ENCODE measurements at regions not wholly inside any gene's neighbourhood (a gene's known extent, or its start where the extent isn't known, plus 50 kb on each side); places are given as distances from the start of the nearest gene placed in this dataset.

DNA sequence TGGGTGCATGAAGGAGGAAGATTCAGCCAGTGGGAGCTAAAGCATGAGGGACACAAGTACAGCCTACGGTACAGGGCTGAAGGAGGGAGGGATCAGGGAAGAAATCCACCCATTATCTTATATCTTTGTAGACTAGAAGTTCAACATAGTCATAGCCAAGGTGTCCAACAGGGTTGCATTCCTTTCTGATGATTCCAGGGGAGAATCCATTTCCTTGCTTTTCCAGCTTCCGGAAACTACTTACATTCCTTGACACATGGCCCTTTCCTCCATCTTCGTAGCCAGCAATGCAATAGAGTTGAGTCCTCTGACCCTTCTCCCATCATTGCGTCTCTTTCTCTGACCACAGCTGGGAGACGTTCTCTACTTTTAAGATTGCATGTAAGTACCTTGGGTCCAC lies 471.0 kb upstream of the SEMA6D start:
- no peaks in the 10 kb centered on the region for H3K9me3 ChIP-seq (ENCODE audit: control extremely low read depth in 1 of 3, control insufficient read depth in 2 of 3, insufficient read depth in 1 of 3, low read length in 2 of 3)
- no peak overlapping the region for H2AFZ ChIP-seq (ENCODE audit: insufficient read depth, low read depth, low read length, poor library complexity, severe bottlenecking)
- no peaks in the 10 kb centered on the region for H3K36me3 ChIP-seq (replicated peaks in 1 of 2; ENCODE audit: control extremely low read depth in 1 of 2, control insufficient read depth in 1 of 2, extremely low read depth in 1 of 2, insufficient read depth in 2 of 2, low read length in 1 of 2)
- no peaks in the 10 kb centered on the region for H4K20me1 ChIP-seq (ENCODE audit: control insufficient read depth, insufficient read depth, low read length, poor library complexity, severe bottlenecking)
- POLR2A ChIA-PET: no interaction called here
- ATAC-seq (ENCODE audit: low read depth) (no peak), DNase-seq (no peak)
- CTCF ChIA-PET: no interaction called here
- no peak overlapping the region for H3K9ac ChIP-seq (ENCODE audit: low read length)
- no peak overlapping the region for H3K4me2 ChIP-seq (replicated peaks; ENCODE audit: low read depth, low read length, poor library complexity, severe bottlenecking)
- no peaks in the 10 kb centered on the region for H3K27me3 ChIP-seq (replicated peaks in 1 of 4; ENCODE audit: control extremely low read depth in 1 of 4, control insufficient read depth in 3 of 4, insufficient read depth in 4 of 4, low read length in 3 of 4)
- no peak for TF ChIP-seq EZH2 (IDR thresholded peaks at IDR 0.05; ENCODE audit: borderline replicate concordance, insufficient read depth, low read depth, low read length, poor library complexity, severe bottlenecking)
- TF ChIP-seq, protein P1, sequence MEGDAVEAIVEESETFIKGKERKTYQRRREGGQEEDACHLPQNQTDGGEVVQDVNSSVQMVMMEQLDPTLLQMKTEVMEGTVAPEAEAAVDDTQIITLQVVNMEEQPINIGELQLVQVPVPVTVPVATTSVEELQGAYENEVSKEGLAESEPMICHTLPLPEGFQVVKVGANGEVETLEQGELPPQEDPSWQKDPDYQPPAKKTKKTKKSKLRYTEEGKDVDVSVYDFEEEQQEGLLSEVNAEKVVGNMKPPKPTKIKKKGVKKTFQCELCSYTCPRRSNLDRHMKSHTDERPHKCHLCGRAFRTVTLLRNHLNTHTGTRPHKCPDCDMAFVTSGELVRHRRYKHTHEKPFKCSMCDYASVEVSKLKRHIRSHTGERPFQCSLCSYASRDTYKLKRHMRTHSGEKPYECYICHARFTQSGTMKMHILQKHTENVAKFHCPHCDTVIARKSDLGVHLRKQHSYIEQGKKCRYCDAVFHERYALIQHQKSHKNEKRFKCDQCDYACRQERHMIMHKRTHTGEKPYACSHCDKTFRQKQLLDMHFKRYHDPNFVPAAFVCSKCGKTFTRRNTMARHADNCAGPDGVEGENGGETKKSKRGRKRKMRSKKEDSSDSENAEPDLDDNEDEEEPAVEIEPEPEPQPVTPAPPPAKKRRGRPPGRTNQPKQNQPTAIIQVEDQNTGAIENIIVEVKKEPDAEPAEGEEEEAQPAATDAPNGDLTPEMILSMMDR (IDR thresholded peaks at IDR 0.05): no peak
- H3K4me1 ChIP-seq (ENCODE audit: control insufficient read depth in 2 of 2, insufficient read depth in 2 of 2, low read length in 2 of 2): no peaks in the 10 kb centered on the region
- H3K27me3 Mint-ChIP-seq: no peaks in the 10 kb centered on the region
- intact Hi-C loops (cut with micrococcal nuclease): no loop called here
- H3K4me1 Mint-ChIP-seq: no peaks in the 10 kb centered on the region
- H3K27ac Mint-ChIP-seq: no peak overlapping the region
- no peak overlapping the region for H3K4me3 ChIP-seq (ENCODE audit: control extremely low read depth in 1 of 5, extremely low read depth in 1 of 5, insufficient read depth in 1 of 5, low read depth in 2 of 5, low read length in 4 of 5)
- H3K4me3 Mint-ChIP-seq: no peak overlapping the region
- H3K9me3 Mint-ChIP-seq (ENCODE audit: insufficient read depth): no peaks in the 10 kb centered on the region
- 96% methylated on average over 4 of the region's 5 CpGs for WGBS (ENCODE audit: insufficient coverage)
- no peaks in the 10 kb centered on the region for H3K79me2 ChIP-seq (ENCODE audit: control insufficient read depth, insufficient read depth, low read length)
- no peak overlapping the region for H3K27ac ChIP-seq (ENCODE audit: low read length in 2 of 2)

DNA sequence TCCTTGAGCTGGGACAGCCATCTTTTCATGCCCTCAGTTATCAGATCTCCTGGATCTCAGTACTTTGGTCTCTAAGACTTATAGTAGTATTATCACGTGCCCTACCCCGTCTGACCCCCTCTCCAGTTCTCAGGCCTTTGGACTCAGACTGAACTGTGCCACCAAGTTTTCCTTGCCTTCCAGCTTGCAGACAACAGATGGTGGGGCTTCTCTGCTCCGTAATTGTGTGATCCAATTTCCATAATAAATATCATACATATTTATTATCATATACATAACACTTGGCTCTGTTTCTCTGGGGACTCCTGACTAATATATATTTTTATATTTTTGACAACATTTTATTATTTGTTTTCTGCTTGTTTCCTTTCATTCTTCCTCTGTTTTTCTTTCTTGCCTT lies 458.8 kb upstream of the SEMA6D start:
- no peaks in the 10 kb centered on the region for H3K4me1 Mint-ChIP-seq
- H3K4me3 Mint-ChIP-seq: no peak overlapping the region
- intact Hi-C loops (cut with micrococcal nuclease): no loop called here
- Histone ChIP-seq H3K79me2 (ENCODE audit: control insufficient read depth, insufficient read depth, low read length) (no peaks in the 10 kb centered on the region), H3K4me3 (ENCODE audit: control extremely low read depth in 1 of 5, extremely low read depth in 1 of 5, insufficient read depth in 1 of 5, low read depth in 2 of 5, low read length in 4 of 5) (no peak overlapping the region), H3K4me1 (ENCODE audit: control insufficient read depth in 2 of 2, insufficient read depth in 2 of 2, low read length in 2 of 2) (no peaks in the 10 kb centered on the region), H3K36me3 (replicated peaks in 1 of 2; ENCODE audit: control extremely low read depth in 1 of 2, control insufficient read depth in 1 of 2, extremely low read depth in 1 of 2, insufficient read depth in 2 of 2, low read length in 1 of 2) (no peaks in the 10 kb centered on the region), H3K4me2 (replicated peaks; ENCODE audit: low read depth, low read length, poor library complexity, severe bottlenecking) (no peak overlapping the region), H3K27ac (ENCODE audit: low read length in 2 of 2) (no peak overlapping the region), H3K9me3 (ENCODE audit: control extremely low read depth in 1 of 3, control insufficient read depth in 2 of 3, insufficient read depth in 1 of 3, low read length in 2 of 3) (no peaks in the 10 kb centered on the region), H3K27me3 (replicated peaks in 1 of 4; ENCODE audit: control extremely low read depth in 1 of 4, control insufficient read depth in 3 of 4, insufficient read depth in 4 of 4, low read length in 3 of 4) (no peaks in the 10 kb centered on the region), H2AFZ (ENCODE audit: insufficient read depth, low read depth, low read length, poor library complexity, severe bottlenecking) (no peak overlapping the region), H4K20me1 (ENCODE audit: control insufficient read depth, insufficient read depth, low read length, poor library complexity, severe bottlenecking) (no peaks in the 10 kb centered on the region), H3K9ac (ENCODE audit: low read length) (no peak overlapping the region)
- no peaks in the 10 kb centered on the region for H3K27me3 Mint-ChIP-seq
- WGBS (ENCODE audit: insufficient coverage): no CpG with 5 or more reads among the region's 3 CpGs
- H3K9me3 Mint-ChIP-seq (ENCODE audit: insufficient read depth): peaks cover 10% of the 10 kb centered on the region
- no peak for TF ChIP-seq EZH2 (IDR thresholded peaks at IDR 0.05; ENCODE audit: borderline replicate concordance, insufficient read depth, low read depth, low read length, poor library complexity, severe bottlenecking)
- TF ChIP-seq, protein P1 (IDR thresholded peaks at IDR 0.05): no peak
- ATAC-seq (ENCODE audit: low read depth) (no peak), DNase-seq (no peak)
- no peak overlapping the region for H3K27ac Mint-ChIP-seq
- POLR2A ChIA-PET: no interaction called here
- CTCF ChIA-PET: no interaction called here

All from B cell (primary cell).